ENCODE measurements at regions not wholly inside any gene's neighbourhood (a gene's known extent, or its start where the extent isn't known, plus 50 kb on each side); places are given as distances from the start of the nearest gene placed in this dataset.

DNA sequence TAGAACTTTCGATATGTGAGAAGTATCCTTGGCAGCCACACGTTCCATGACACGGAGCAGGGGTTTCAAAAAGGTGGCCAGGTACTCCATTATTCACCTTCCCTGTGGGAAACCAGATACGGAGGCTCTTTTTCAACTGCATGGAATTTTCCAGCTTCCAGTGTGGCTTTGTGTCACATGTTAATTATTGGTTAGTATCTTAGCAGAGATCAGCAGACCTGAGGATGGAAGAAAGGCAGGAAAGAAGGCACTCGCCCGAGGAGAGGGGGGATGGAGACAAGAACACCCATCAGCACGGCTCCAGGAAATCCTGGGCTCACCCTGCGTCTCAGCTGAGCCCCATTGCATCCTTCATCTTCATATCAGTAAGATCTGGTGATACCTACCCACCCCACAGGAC, 115.5 kb downstream of the PXDC1 start:
- no peaks in the 10 kb centered on the region for H3K36me3 ChIP-seq (replicated peaks in 1 of 2)
- no peak for TF ChIP-seq POLR2A (IDR thresholded peaks at IDR 0.05)
- TF ChIP-seq, protein P1, sequence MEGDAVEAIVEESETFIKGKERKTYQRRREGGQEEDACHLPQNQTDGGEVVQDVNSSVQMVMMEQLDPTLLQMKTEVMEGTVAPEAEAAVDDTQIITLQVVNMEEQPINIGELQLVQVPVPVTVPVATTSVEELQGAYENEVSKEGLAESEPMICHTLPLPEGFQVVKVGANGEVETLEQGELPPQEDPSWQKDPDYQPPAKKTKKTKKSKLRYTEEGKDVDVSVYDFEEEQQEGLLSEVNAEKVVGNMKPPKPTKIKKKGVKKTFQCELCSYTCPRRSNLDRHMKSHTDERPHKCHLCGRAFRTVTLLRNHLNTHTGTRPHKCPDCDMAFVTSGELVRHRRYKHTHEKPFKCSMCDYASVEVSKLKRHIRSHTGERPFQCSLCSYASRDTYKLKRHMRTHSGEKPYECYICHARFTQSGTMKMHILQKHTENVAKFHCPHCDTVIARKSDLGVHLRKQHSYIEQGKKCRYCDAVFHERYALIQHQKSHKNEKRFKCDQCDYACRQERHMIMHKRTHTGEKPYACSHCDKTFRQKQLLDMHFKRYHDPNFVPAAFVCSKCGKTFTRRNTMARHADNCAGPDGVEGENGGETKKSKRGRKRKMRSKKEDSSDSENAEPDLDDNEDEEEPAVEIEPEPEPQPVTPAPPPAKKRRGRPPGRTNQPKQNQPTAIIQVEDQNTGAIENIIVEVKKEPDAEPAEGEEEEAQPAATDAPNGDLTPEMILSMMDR (IDR thresholded peaks at IDR 0.05): no peak
- H3K4me1 ChIP-seq (replicated peaks in 1 of 2): no peaks in the 10 kb centered on the region
- no peak overlapping the region for H3K4me3 ChIP-seq
- DNase-seq: no peak
- 67 to 79% (median 73%) methylated on average over 8 of the region's 8 CpGs for WGBS, 4 donors
- no peaks in the 10 kb centered on the region for H3K9me3 ChIP-seq (replicated peaks in 1 of 3)
- H3K27ac ChIP-seq: no peak overlapping the region
- H3K27me3 ChIP-seq: peaks cover 4% of the 10 kb centered on the region
- intact Hi-C loops (cut with DNase I): no loop called here

DNA sequence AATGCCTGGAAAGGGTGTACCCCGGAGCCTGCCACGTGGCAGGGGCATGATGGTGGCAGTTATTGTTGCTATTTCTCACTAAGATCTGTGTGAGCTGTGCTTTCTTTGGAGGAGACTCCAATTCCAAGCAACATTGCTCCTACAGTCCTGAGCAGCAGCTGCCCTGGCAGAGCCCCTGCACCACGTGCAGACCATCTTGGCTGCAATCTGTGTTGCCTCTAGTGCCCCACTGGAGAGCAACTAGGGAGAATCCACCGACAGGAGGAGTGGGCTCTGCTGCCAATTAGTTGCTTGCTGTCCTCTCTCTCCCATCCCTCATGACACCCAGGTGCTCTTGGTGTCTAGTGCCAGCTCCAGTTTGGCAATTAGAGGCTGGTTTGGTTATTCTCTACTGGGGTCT, 116.0 kb downstream of the PXDC1 start:
- TF ChIP-seq, protein P1 (IDR thresholded peaks at IDR 0.05): no peak
- no peak for TF ChIP-seq POLR2A (IDR thresholded peaks at IDR 0.05)
- intact Hi-C loops (cut with DNase I): no loop called here
- H3K27me3 ChIP-seq: peaks cover 4% of the 10 kb centered on the region
- no peaks in the 10 kb centered on the region for H3K4me1 ChIP-seq (replicated peaks in 1 of 2)
- no peaks in the 10 kb centered on the region for H3K36me3 ChIP-seq (replicated peaks in 1 of 2)
- no peak overlapping the region for H3K4me3 ChIP-seq
- no peaks in the 10 kb centered on the region for H3K9me3 ChIP-seq (replicated peaks in 1 of 3)
- DNase-seq: no peak
- no peak overlapping the region for H3K27ac ChIP-seq
- 71 to 78% (median 76%) methylated on average over 3 to 4 of the region's 4 CpGs for WGBS, 4 donors

GRCh38 chr6:3634280-3634816, 117.2 kb downstream of the PXDC1 start:
- Histone ChIP-seq H3K4me3 (no peak overlapping the region), H3K27me3 (peaks cover 4% of the 10 kb centered on the region), H3K4me1 (replicated peaks in 1 of 2) (no peaks in the 10 kb centered on the region), H3K27ac (no peak overlapping the region), H3K36me3 (replicated peaks in 1 of 2) (no peaks in the 10 kb centered on the region), H3K9me3 (replicated peaks in 1 of 3) (no peaks in the 10 kb centered on the region)
- TF ChIP-seq, protein P1 (IDR thresholded peaks at IDR 0.05): no peak
- TF ChIP-seq POLR2A (IDR thresholded peaks at IDR 0.05): no peak
- intact Hi-C loops (cut with DNase I): no loop called here
- no peak for DNase-seq
- 76 to 85% (median 78%) methylated on average over 5 of the region's 5 CpGs for WGBS, 4 donors

DNA sequence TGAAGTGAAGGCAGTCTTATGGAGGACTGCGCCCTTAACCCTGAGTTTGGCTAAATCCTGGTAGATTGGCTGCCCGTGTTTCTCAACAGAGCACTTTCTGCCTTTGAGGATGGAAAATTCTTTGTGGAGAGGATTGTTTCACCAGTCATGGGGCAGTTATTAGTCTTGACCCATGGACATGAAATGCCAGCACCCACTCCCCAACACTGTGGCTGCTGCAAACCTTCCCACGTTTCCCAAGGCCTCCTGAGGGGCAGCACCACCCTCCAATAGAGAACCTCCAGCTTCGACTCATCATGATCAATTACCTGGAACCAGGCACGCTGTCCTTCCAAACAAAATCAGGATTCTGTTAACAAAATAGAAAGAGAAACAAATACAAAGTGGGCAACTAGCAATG, 117.8 kb downstream of the PXDC1 start:
- 74 to 81% (median 77%) methylated on average over 5 of the region's 5 CpGs for WGBS, 4 donors

More for the DNA sequence above, 117.8 kb downstream of the PXDC1 start:
- no peak overlapping the region for H3K27ac ChIP-seq
- H3K9me3 ChIP-seq (replicated peaks in 1 of 3): no peaks in the 10 kb centered on the region
- H3K36me3 ChIP-seq (replicated peaks in 1 of 2): no peaks in the 10 kb centered on the region
- H3K27me3 ChIP-seq: peaks cover 4% of the 10 kb centered on the region
- DNase-seq: peak in 1 of 7 donors; percentile 2
- no peak overlapping the region for H3K4me3 ChIP-seq
- TF ChIP-seq POLR2A (IDR thresholded peaks at IDR 0.05): no peak
- TF ChIP-seq, protein P1 (IDR thresholded peaks at IDR 0.05): no peak
- intact Hi-C loops (cut with DNase I): no loop called here
- H3K4me1 ChIP-seq (replicated peaks in 1 of 2): no peaks in the 10 kb centered on the region
